SH-SY5Y (cell line): ENCODE measurements at regions not wholly inside any gene's neighbourhood (a gene's known extent, or its start where the extent isn't known, plus 50 kb on each side); places are given as distances from the start of the nearest gene placed in this dataset.

ENCODE experiments used
- GATA2 ChIP-seq: IDR thresholded peaks from 2 replicates; pipeline ENCODE4 v1.6.1; 2011; ENCODE audit warnings: mild to moderate bottlenecking, low read depth, low read length
- GATA3 ChIP-seq: IDR thresholded peaks from 2 replicates; pipeline ENCODE4 v1.6.1; 2011; ENCODE audit warnings: low read depth, mild to moderate bottlenecking, low read length, moderate library complexity

- TF ChIP-seq GATA3 (no peak), GATA2 (no peak)
These were observed 103.5 kb downstream of the RFPL4B start for GRCh38 chr6:112450663-112451062.
